ENCODE measurements at regions not wholly inside any gene's neighbourhood (a gene's known extent, or its start where the extent isn't known, plus 50 kb on each side); places are given as distances from the start of the nearest gene placed in this dataset.

- ATAC-seq (ENCODE audit: low read depth) (no peak), DNase-seq (ENCODE audit: low spot score) (no peak)
- Histone ChIP-seq H3K27me3 (ENCODE audit: insufficient read depth, poor library complexity, severe bottlenecking) (no peaks in the 10 kb centered on the region), H3K27ac (ENCODE audit: poor library complexity, severe bottlenecking) (no peak overlapping the region), H3K36me3 (ENCODE audit: low read depth) (no peaks in the 10 kb centered on the region), H3K4me1 (ENCODE audit: insufficient read depth, poor library complexity, severe bottlenecking) (no peaks in the 10 kb centered on the region), H3K4me3 (ENCODE audit: severe bottlenecking) (no peak overlapping the region), H3K9me3 (ENCODE audit: severe bottlenecking) (no peaks in the 10 kb centered on the region)
- no peak for TF ChIP-seq CTCF (IDR thresholded peaks at IDR 0.05; ENCODE audit: poor library complexity, severe bottlenecking)
Observed at GRCh38 chr2:16446706-16447105, 218.9 kb downstream of the CYRIA start.

- TF ChIP-seq CTCF (IDR thresholded peaks at IDR 0.05; ENCODE audit: poor library complexity, severe bottlenecking): no peak
- H3K9me3 ChIP-seq (ENCODE audit: severe bottlenecking): no peaks in the 10 kb centered on the region
- peaks cover 2% of the 10 kb centered on the region for H3K27me3 ChIP-seq (ENCODE audit: insufficient read depth, poor library complexity, severe bottlenecking)
- H3K36me3 ChIP-seq (ENCODE audit: low read depth): no peaks in the 10 kb centered on the region
- H3K4me3 ChIP-seq (ENCODE audit: severe bottlenecking): no peak overlapping the region
- H3K27ac ChIP-seq (ENCODE audit: poor library complexity, severe bottlenecking): no peak overlapping the region
- DNase-seq (ENCODE audit: low spot score) (no peak), ATAC-seq (ENCODE audit: low read depth) (no peak)
- no peaks in the 10 kb centered on the region for H3K4me1 ChIP-seq (ENCODE audit: insufficient read depth, poor library complexity, severe bottlenecking)
Observed at GRCh38 chr2:16442971-16443370, 222.7 kb downstream of the CYRIA start.

GRCh38 chr2:16441431-16441830 is 224.2 kb downstream of the CYRIA start:
- Histone ChIP-seq H3K27ac (ENCODE audit: poor library complexity, severe bottlenecking) (no peak overlapping the region), H3K27me3 (ENCODE audit: insufficient read depth, poor library complexity, severe bottlenecking) (peaks cover 2% of the 10 kb centered on the region), H3K9me3 (ENCODE audit: severe bottlenecking) (no peaks in the 10 kb centered on the region), H3K36me3 (ENCODE audit: low read depth) (no peaks in the 10 kb centered on the region), H3K4me3 (ENCODE audit: severe bottlenecking) (no peak overlapping the region), H3K4me1 (ENCODE audit: insufficient read depth, poor library complexity, severe bottlenecking) (no peaks in the 10 kb centered on the region)
- DNase-seq (ENCODE audit: low spot score): no peak
- TF ChIP-seq CTCF (IDR thresholded peaks at IDR 0.05; ENCODE audit: poor library complexity, severe bottlenecking): no peak
- ATAC-seq (ENCODE audit: low read depth): no peak

- no peaks in the 10 kb centered on the region for H3K4me1 ChIP-seq (ENCODE audit: insufficient read depth, poor library complexity, severe bottlenecking)
- H3K27ac ChIP-seq (ENCODE audit: poor library complexity, severe bottlenecking): no peak overlapping the region
- H3K9me3 ChIP-seq (ENCODE audit: severe bottlenecking): no peaks in the 10 kb centered on the region
- no peak overlapping the region for H3K4me3 ChIP-seq (ENCODE audit: severe bottlenecking)
- DNase-seq (ENCODE audit: low spot score) (no peak), ATAC-seq (ENCODE audit: low read depth) (no peak)
- peaks cover 2% of the 10 kb centered on the region for H3K27me3 ChIP-seq (ENCODE audit: insufficient read depth, poor library complexity, severe bottlenecking)
- no peaks in the 10 kb centered on the region for H3K36me3 ChIP-seq (ENCODE audit: low read depth)
- no peak for TF ChIP-seq CTCF (IDR thresholded peaks at IDR 0.05; ENCODE audit: poor library complexity, severe bottlenecking)
Observed at GRCh38 chr2:16440898-16441297, 224.7 kb downstream of the CYRIA start.

- TF ChIP-seq CTCF (IDR thresholded peaks at IDR 0.05; ENCODE audit: poor library complexity, severe bottlenecking): no peak
- no peak overlapping the region for H3K27ac ChIP-seq (ENCODE audit: poor library complexity, severe bottlenecking)
- no peaks in the 10 kb centered on the region for H3K4me1 ChIP-seq (ENCODE audit: insufficient read depth, poor library complexity, severe bottlenecking)
- H3K36me3 ChIP-seq (ENCODE audit: low read depth): no peaks in the 10 kb centered on the region
- H3K27me3 ChIP-seq (ENCODE audit: insufficient read depth, poor library complexity, severe bottlenecking): peaks cover 2% of the 10 kb centered on the region
- ATAC-seq (ENCODE audit: low read depth) (no peak), DNase-seq (ENCODE audit: low spot score) (no peak)
- H3K4me3 ChIP-seq (ENCODE audit: severe bottlenecking): no peak overlapping the region
- H3K9me3 ChIP-seq (ENCODE audit: severe bottlenecking): no peaks in the 10 kb centered on the region
Observed at GRCh38 chr2:16438613-16439321, 226.9 kb downstream of the CYRIA start.

All from RWPE2 (cell line).